GM12873 (cell line): ENCODE measurements at regions not wholly inside any gene's neighbourhood (a gene's known extent, or its start where the extent isn't known, plus 50 kb on each side); places are given as distances from the start of the nearest gene placed in this dataset.

Experiments used
- TF ChIP-seq, protein P1 (sequence below): IDR thresholded peaks from 2 replicates; pipeline ENCODE4 v1.5.1; 2012; ENCODE audit warnings: low read depth, mild to moderate bottlenecking, moderate library complexity, low read length, control low read depth; ENCODE audit not compliant: insufficient read depth; ENCODE audit errors: missing control alignments

DNA sequence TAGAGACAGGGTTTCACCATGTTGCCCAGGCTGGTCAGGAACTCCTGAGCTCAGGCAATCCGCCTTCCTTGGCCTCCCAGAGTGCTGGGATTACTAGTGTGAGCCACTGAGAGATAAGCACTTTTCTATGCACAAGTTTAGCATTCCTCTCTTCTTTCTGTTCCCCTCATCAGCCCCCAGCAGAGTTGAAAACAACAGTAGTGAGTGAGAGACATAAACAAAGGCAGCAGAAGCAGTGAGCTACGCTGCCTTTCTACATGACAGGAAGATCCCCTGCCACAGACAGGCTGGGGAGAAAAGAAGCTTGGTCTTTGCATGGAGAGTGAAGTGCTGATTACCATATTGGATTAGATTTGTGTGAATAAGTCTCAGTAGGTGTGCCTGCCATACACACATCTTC lies 392.0 kb upstream of the KIRREL3 start:
- TF ChIP-seq, protein P1, sequence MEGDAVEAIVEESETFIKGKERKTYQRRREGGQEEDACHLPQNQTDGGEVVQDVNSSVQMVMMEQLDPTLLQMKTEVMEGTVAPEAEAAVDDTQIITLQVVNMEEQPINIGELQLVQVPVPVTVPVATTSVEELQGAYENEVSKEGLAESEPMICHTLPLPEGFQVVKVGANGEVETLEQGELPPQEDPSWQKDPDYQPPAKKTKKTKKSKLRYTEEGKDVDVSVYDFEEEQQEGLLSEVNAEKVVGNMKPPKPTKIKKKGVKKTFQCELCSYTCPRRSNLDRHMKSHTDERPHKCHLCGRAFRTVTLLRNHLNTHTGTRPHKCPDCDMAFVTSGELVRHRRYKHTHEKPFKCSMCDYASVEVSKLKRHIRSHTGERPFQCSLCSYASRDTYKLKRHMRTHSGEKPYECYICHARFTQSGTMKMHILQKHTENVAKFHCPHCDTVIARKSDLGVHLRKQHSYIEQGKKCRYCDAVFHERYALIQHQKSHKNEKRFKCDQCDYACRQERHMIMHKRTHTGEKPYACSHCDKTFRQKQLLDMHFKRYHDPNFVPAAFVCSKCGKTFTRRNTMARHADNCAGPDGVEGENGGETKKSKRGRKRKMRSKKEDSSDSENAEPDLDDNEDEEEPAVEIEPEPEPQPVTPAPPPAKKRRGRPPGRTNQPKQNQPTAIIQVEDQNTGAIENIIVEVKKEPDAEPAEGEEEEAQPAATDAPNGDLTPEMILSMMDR, result no peak

DNA sequence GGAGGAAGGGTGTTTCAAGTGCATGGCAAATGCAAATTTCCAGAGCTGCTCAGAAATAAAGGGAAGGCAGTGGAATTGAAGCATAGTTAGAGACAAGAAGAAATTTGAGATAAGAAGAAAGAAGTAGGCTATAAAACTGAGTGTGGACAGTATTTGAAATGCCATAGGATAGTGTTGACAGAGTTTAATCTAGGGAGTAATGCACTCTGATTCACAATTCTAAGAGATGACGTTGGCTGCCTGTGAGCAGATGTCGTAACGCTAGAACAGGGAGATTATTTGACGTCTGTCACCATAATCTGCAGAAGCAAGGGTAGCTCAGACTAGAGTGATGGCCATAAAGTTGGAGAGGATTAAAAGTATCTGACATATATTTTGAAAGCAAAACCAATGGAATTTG lies 389.9 kb upstream of the KIRREL3 start:
- TF ChIP-seq, protein P1, result no peak

DNA sequence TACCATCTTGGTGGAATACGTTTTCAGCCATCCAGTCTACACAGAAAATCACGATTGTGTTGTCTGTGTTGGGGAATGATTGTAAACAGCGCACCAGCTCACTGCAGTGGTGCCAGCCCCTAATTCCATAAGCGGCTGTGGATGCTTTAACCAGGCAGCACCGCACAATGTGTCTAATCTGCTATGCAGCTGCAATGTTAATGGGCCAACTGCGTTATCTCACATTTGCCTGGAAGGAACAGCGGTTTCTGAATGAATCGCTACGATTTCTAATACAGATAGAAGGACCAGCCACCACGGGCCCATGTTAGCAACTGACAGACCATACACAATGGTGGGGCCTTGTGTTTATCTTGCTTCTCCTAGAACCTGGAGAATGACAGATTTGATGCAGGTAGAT lies 384.5 kb upstream of the KIRREL3 start:
- TF ChIP-seq, protein P1, result no peak

DNA sequence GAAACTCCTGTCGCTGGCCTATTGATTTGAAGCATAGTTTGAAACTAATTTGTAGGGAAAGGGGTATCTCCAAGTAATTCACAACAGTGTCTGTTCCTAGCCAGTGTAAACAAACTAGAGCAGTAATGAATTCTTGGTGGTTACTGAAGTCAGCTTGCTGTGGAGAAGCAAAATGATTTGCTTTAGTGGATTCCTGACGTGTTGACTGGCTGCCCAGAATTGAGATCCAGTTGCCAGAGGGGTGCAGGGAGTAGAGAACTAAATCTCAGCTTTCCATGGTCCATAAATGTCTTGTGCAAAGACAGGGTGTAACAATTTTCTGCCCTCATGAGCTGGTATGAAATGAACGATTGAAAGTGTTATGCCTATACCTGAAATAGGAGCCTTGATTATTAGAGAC lies 382.5 kb upstream of the KIRREL3 start:
- TF ChIP-seq, protein P1, result no peak

DNA sequence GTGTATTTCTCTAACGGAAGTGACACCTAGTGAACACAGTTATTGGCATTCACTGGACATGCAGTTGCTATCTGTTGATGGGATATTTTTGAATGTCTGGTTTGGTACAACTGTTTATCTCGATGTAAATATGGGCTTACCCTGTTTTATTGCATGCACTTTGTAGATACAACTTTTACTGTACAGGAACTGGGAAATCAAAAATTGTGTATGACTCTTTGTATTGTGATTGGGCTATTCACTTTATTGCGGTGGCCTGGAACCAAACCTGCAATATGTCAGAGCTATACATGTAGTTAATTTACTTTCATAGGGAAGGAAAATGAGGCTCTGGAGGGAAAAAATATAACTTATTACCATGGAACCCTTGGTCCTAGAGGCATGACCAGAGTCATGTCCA lies 380.7 kb upstream of the KIRREL3 start:
- TF ChIP-seq, protein P1, result no peak

DNA sequence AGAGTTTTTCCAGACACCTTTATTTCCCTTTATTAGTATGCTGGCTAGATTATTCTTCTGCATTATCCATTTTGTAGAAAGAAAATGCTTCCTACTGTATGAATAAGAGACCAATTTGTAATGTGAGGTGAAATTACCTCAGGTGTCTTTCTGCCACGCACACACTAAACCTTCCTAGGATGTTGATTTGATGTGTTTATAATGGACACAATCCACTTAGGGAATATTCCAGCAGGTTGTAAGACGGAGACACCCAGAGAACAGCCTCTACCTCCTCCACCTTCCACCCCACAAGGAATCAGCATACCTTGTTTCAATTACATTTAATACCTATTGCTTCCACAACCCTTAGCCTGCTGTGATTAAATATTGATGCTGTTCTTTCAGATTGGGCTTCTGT lies 379.1 kb upstream of the KIRREL3 start:
- TF ChIP-seq, protein P1, result no peak

DNA sequence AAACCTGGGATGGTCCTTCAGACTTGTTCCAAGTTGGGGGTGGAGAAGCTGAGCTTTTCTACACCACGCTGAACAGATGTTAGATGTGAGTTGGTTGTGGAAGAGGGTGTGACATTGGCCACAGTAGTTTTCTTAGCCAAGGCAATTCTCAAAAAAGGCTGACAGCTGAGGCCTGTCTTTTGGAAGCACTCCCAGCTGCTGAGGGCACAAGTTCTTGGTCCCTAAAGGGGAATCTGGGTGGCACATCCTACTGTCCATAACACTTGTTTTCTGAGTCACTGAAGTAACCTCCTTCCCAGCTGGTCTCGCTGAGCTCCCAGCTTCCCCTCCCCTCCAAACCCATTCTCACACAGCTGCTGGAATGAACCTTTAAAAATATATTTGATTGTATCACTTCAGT lies 375.7 kb upstream of the KIRREL3 start:
- TF ChIP-seq, protein P1, result no peak

DNA sequence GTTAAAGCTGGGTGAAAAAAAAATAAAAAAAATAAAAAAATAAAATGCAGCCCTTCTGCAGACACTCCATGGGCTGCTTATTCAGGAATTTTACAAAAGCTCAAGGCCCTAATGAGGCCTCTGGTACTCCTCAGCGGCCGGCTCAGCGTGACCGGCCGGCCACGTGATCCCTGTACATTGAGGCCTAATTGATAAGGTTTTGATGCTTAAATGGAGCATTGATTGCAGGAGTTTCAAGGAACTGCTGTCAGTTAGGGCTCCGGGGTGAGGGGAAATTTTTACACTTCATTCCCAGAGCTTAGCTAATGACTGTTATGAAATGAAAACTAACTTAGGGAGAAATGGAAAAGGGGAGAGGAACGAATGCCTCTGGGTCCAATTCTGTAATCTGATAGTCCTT lies 368.8 kb upstream of the KIRREL3 start:
- TF ChIP-seq, protein P1, result no peak
